WERI-Rb-1 (cell line): ENCODE measurements at regions not wholly inside any gene's neighbourhood (a gene's known extent, or its start where the extent isn't known, plus 50 kb on each side); places are given as distances from the start of the nearest gene placed in this dataset.
"Not testable (repeated sequence)": the region's sequence is repeated elsewhere in the genome, so short reads cannot be mapped to it uniquely, and the experiment has no call there.

Experiments
- DNase-seq: peaks from one replicate; pipeline ENCODE4 v3.0.0-alpha.2; 2020
- H3K27ac ChIP-seq: fragments of 250-450 bp; sonication (Bioruptor Pico); 2 replicates; pipeline ENCODE4 v1.5.1; 2020; ENCODE audit warnings: mild to moderate bottlenecking, moderate library complexity
- H3K27me3 ChIP-seq: fragments of 250-450 bp; sonication (Bioruptor Pico); 2 replicates; pipeline ENCODE4 v1.5.1; 2021; ENCODE audit warnings: mild to moderate bottlenecking, low read depth, moderate library complexity; ENCODE audit not compliant: insufficient read depth, severe bottlenecking
- H3K36me3 ChIP-seq: fragments of 250-450 bp; sonication (Bioruptor Pico); 2 replicates; pipeline ENCODE4 v1.5.1; 2020; ENCODE audit warnings: mild to moderate bottlenecking, moderate library complexity
- H3K4me3 ChIP-seq: 2 replicates; pipeline ENCODE4 v1.5.1; 2011; ENCODE audit warnings: low read depth, mild to moderate bottlenecking, control low read depth, low read length
- H3K9me3 ChIP-seq: fragments of 250-450 bp; sonication (Bioruptor Pico); 2 replicates; pipeline ENCODE4 v1.5.1; 2021; ENCODE audit warnings: mild to moderate bottlenecking, moderate library complexity; ENCODE audit not compliant: severe bottlenecking
- CTCF ChIP-seq: IDR thresholded peaks from 2 replicates; pipeline ENCODE4 v1.5.1; 2011; ENCODE audit warnings: low read depth, mild to moderate bottlenecking, control low read depth, inconsistent platforms, low read length

GRCh38 chr22:23450434-23450795, 129.7 kb downstream of the IGLL1 start:
- H3K27ac ChIP-seq: no peak overlapping the region
- H3K27me3 ChIP-seq: no peaks in the 10 kb centered on the region
- no peak for TF ChIP-seq CTCF

GRCh38 chr22:23449748-23450433, 130.2 kb downstream of the IGLL1 start:
- not testable (repeated sequence) for H3K36me3 ChIP-seq, H3K27me3 ChIP-seq, H3K27ac ChIP-seq, H3K4me3 ChIP-seq, DNase-seq, H3K9me3 ChIP-seq

More at GRCh38 chr22:23450434-23450795, 129.7 kb downstream of the IGLL1 start:
- Histone ChIP-seq H3K36me3 (no peaks in the 10 kb centered on the region), H3K9me3 (no peaks in the 10 kb centered on the region), H3K4me3 (no peak overlapping the region)
- DNase-seq: no peak

- not testable (repeated sequence) for H3K27ac ChIP-seq
These were observed 131.4 kb downstream of the IGLL1 start for GRCh38 chr22:23448499-23449288.

GRCh38 chr22:23446796-23447350, 133.2 kb downstream of the IGLL1 start:
- Histone ChIP-seq H3K4me3 (no peak overlapping the region), H3K27ac (no peak overlapping the region), H3K36me3 (no peaks in the 10 kb centered on the region), H3K9me3 (no peaks in the 10 kb centered on the region), H3K27me3 (no peaks in the 10 kb centered on the region)
- TF ChIP-seq CTCF: no peak
- no peak for DNase-seq

More at GRCh38 chr22:23448499-23449288, 131.4 kb downstream of the IGLL1 start:
- H3K4me3 ChIP-seq, DNase-seq, H3K27me3 ChIP-seq, H3K9me3 ChIP-seq, H3K36me3 ChIP-seq: not testable (repeated sequence)

- not testable (repeated sequence) for H3K9me3 ChIP-seq, H3K4me3 ChIP-seq, DNase-seq, H3K36me3 ChIP-seq, H3K27ac ChIP-seq, H3K27me3 ChIP-seq
These were observed 133.9 kb downstream of the IGLL1 start for GRCh38 chr22:23446194-23446593.

- not testable (repeated sequence) for DNase-seq, H3K9me3 ChIP-seq, H3K4me3 ChIP-seq, H3K27me3 ChIP-seq, H3K27ac ChIP-seq, H3K36me3 ChIP-seq
These were observed 136.2 kb downstream of the IGLL1 start for GRCh38 chr22:23443905-23444304.

GRCh38 chr22:23439581-23439980, 140.5 kb downstream of the IGLL1 start:
- not testable (repeated sequence) for H3K27ac ChIP-seq, H3K9me3 ChIP-seq, H3K27me3 ChIP-seq

GRCh38 chr22:23438216-23438615, 141.9 kb downstream of the IGLL1 start:
- Histone ChIP-seq H3K27ac (no peak overlapping the region), H3K9me3 (no peaks in the 10 kb centered on the region), H3K4me3 (no peak overlapping the region), H3K27me3 (no peaks in the 10 kb centered on the region), H3K36me3 (no peaks in the 10 kb centered on the region)
- TF ChIP-seq CTCF: no peak
- no peak for DNase-seq

More at GRCh38 chr22:23439581-23439980, 140.5 kb downstream of the IGLL1 start:
- not testable (repeated sequence) for DNase-seq, H3K36me3 ChIP-seq, H3K4me3 ChIP-seq
